HG02938 (cell line): ENCODE measurements at regions not wholly inside any gene's neighbourhood (a gene's known extent, or its start where the extent isn't known, plus 50 kb on each side); places are given as distances from the start of the nearest gene placed in this dataset.

Source experiments
- ATAC-seq: cut with Tn5 transposase; IDR thresholded peaks from one replicate; pipeline ENCODE4 v1.9.1; 2021; ENCODE audit warnings: mild to moderate bottlenecking, moderate library complexity; ENCODE audit not compliant: unreplicated experiment

DNA sequence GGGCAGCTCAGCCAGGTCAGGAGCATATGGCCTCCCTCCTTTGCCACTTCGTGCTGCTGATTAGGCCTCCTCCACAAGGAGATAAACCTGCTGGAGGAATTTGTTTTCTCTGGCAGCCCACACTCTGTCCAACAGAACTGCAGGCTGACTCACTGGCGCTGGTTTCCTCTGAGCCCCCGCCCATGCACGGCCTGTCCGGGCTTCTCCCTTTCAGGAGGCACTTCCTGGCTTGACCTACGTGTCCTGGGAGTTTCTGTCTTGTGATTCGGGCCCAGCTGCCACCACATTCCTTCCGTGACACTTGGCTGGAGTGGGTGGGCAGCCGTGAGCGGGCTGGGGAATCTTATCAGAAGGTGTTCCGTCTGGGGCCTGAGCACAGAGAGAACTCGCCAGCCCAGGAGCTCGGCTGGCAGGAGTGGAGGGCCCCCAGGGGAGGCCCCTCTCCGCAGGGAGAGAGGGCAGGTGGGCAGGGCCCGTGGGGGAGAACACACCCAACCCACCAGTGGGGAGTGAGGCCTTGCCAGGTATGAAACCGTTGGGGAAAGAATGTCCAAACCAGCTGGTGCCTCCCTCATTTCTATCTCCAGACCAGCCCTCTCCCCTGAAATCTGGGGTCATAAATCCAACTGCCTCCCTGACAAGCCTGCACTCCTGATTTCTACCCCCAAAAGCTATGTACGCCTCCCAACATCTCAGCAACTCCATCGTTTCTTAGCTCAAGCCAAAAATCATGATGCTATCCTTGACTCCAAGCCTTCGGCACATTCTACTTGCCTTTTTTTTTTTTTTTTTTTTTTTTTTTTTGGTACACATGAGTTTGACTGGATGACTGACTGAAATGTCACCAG, 110.6 kb upstream of the MEF2A start:
- no peak for ATAC-seq

DNA sequence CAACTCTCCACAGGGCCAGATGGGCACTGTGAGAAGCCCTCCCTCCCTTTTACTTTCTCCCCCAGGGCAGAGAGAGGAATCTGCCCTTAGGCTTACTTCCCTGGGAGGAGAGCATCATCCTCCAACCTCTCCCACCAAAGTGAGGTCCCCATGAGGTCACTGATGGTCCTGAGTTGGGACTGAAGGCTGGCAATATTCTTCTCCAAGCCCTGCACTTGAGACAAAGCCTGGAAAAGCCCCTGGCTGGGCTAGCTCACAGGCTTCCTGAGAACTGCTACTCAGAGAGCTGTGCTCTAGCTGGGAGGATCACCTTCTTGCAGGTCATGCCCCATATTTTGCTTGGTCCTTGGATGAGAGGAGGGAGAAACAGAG, 110.0 kb upstream of the MEF2A start:
- ATAC-seq, result no peak

DNA sequence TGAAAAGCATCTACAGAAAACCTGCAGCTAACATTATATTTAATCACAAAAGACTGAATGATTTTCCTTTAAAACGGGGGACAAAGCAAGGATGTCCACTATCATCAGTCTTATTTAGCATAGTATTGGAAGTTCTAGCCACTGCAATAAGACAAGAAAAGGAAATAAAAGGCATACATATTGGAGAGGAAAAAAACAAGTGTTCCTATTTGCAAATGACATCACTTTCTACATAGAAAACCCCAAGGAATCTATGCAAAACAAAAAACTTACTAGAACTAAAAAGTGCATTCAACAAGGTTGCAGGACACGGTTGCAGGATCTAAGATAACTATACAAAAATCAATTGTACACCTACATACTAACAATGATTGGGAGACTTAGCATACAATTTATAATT, 101.6 kb upstream of the MEF2A start:
- no peak for ATAC-seq

DNA sequence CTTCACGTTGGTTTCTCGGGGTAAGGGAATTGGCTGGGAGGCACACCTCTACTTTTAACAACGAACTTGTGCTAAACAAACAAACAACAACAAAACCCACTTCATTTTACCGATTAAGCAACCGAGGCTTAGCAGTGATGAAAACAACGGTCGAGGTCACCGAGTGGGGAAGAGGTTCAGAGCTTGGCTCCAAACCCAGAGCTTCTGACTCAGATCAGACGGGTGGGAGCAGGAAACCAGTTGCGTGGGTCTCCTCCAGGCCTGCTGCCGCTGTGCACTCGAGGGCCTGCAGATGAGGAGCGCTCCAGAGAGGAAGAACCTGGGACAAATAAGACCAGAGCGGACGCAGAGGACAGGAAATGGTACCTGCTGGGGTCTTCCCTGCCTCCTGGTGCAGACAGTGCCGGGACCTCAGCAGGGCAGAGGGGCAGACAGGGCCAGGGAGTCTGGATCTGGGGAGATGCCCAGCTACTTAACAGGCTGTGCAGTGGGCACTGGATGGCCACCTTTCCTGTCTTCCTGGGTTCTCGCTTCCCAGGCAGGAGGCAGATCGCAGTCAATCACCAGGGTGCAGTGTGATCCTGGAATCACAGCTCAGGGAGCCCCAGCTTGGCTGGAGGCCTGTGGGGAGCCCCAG, 99.0 kb upstream of the MEF2A start:
- no peak for ATAC-seq

DNA sequence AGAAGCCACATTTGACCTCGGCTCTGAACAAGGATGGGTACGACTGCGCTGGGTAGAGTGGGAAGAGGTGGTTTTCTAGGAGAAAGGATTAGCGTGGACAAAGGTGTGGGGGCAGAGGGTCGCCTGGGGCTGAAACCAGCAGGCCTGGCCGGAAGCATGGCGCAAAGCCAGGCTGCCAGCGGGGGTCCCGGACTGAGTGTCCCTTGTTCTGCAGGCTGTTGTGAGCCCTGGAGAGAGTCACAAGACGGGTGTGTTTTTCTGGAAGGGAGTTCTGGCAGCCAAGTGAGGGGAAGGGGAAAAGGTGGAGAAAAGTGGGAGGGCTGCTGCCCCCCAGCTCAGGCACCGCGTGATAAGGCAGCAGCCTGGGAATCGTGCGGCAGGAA, 98.5 kb upstream of the MEF2A start:
- no peak for ATAC-seq

DNA sequence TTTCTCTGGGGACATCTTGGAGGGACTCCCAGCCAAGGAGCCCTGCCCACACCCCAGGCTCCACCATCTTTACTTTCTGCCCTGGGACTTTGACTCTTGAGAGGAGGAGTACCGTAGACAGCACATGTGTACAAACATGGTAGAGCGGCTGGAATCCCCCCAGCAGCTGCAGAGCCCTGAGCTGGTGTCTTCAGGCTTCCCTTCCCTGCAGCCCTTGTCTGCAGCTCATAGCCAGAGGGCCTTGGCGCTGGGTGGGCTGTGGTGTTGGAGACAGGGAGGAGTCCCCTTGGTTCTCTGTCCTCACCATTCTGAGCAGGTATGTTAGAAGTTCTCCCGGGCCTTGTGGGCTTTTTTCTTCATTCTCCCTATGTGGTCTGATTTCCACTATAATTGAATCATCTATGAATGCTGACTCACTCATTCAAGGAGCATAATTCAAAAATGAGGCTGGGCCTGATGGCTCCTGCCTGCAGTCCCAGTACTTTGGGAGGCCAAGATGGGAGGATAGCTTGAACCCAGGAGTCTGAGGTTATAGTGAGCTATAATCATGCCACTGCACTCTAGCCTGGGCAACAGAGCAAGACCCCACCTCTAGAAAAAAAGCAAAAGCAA, 97.8 kb upstream of the MEF2A start:
- ATAC-seq, result no peak

DNA sequence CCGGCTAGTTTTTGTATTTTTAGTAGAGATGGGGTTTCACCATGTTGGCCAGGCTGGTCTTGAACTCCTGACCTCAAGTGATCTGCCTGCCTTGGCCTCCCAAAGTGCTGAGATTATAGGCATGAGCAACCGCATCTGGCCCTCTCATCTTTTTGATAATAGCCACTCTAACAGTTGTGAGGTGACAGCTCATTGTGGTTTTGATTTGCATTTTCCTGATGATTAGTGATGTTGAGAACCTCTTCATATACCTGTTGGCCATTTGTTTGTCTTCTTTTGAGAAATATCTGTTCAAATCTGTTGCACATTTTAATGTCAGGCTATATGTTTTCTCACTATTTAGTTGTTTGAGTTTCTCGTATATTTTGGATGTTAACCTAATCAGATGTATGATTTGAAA, 95.6 kb upstream of the MEF2A start:
- peak; percentile 48 for ATAC-seq

DNA sequence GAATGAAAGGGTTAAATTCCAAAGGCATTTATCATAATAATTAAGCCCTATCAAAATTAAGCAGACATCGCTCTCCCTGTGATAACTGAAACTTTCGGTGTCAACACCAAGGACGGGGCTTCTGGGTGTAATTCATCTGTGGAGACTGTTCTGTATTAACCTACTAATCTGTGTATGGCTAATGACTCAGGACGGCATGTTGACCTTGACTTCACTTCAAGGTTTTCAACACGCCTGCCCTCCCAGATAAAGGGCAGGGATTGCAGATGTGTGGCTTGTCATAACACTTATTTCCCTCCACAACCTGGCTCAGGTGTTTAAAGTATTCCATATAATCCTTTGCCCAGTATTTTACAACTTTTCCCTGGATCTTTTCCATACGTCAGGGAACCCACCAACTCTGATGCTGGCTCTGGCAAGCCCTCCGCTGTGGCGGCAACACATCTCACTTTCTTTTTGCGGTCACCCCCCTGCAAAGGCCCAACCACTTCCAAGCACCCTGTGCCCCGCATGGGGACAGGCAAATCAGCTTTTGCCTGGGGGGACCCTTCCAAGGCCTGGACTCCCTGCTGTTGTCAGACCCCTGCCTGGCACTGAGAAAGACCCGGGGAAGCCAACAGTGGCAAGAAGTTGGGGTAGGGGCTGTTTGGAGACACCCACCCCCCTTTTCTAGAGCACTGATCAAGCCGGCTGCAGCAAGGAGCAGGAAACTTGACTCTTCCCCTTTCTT, 93.2 kb upstream of the MEF2A start:
- ATAC-seq, result no peak

DNA sequence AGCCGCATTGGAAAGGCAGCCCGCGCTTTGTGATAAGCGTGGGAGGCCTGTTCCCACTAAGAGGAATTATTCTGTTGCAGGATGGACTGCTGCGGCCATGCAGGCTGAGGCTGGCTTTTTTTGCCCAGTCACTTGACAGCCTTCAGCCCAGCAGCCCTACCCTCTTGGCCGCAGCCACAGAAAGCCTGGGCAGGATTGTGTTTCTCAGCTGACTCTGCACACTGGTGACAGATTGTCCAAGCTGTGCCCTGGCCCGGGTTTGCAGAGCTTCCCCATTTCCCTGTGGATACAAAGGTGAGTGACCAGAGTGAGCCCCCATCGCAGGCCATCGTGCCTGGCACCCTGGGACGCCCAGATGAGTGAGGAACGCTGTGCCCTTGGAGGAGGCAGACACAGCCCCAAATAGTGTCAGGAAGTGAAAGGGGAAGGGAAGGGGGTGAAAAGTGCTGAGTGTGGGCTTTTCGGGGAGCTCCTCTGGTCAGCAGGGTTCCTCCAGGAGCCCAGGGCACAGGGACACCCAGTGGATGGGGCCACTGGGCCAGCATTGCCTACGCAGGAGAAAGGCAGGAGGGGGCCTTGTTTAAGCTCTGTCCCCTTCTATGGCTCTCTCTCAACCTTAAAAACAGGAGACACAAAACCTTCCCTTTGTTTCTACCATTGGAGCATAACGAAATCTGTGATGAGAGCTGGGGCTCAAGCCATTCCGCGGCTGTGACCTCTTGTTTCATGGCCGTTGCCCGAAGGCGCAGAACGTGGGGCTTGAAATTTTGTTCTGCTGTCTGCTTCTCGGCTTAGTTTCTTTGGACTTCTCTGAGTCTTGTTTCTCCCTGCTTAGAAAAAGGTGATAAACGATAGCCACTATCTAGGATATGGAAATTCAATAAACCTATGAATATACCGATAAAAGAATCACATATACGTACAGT, 91.5 kb upstream of the MEF2A start:
- no peak for ATAC-seq

DNA sequence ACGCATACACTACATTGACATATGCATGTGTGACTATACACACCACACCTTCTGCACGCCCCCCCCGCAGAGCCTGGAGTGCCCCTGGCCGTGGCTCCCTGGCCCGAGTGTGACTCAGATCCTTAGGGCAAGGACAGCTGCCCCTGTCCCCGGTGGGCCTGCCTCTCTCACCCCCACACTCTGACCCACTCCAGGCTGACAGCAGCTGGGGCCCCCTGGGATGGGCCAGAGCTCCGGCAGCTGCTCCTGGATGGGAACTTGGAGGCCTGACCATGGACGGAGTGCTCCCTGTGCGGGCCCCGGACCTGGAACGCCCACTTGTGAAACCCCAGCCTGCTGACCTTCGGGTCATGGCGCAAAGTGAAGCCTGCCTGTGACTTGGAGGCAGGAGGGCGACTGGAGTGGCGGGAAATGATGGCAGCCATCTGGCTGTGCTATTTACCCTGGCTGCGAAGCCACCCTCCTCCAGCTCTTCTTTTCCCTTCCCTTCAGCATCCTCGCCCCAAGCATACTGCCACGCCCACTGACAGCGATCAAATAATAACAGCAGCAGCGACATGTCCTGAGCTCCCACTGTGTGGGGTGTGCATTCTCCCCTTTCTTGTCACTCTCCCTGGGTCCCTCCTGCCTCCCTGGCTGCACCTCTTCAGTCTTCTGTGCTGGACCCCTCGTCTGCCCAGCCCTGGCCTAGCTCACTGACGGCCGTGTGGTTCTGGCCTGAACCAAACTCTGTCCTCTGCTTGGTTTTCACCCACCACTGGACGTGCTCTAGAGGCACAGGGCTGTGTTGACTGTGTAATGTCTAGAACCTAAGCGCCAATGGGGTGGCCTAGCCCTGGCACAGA, 90.7 kb upstream of the MEF2A start:
- ATAC-seq, result no peak

DNA sequence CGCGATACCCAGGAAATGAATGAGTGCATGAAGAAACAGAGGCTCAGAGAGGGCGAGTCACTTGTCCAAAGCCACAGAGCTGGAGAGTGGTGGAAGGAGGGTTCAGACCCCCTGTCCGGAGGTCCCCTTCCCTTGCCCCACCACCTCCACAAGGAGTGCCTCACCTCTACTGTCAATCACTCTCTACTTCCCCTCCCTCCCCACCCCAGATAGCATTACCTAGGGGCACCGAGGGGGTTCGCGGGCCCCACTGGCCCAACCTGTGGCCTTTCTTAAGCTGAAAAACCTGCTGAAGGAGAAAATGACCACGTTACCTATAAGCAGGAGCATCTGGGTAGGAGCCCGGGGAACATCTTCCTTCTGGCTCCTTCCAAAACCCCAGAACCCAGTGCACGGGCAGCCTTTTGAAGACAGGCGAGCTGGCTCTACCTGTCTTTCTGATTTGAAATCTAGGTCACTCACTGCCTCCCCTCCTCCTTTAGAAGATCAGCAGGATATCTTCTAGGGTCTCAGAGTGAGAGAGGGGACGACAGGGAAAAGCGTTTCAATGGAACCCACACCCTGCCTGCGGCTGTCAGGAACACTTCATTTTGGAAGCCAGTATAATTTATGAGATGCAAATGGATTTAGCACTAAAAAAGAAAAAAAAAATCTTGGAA, 89.9 kb upstream of the MEF2A start:
- no peak for ATAC-seq

DNA sequence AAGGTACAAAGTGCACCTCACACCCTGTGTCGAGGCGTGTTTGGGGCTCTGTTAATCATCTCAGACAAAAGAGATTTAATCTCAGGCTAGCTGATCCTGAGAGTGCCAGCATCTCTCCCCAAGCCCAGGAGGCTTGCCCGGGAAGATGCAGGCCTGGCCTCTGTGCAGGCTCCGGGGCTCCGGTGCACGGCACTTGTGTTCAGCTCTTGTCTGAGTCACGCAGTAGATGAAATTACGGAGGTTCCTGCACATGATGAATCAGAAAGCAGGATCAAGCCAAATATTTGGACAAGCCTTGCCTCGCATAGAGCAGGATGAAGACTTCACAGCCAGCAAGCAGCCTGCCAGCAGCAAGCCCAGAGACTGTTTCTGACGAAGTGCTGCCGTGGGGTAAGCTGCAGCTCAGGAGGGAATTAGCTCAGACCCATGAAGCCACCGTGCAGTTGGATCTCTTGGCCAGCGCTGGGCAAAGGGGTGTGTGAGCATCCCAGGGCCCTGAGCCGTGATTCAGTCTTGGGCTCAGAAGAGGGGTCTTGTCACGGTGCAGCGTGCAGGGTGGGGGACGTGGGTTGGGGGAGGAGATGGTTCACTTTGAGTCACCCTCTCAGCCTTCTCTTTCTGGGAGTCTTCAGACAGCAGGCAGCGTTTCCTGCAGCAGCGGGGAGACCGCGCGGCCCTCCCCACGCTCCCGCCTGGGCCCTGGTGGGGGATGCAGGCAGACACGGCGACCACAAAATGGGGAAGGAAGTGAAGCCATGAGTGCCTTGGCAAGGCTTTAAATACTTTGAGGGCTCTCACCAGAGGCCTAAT, 89.2 kb upstream of the MEF2A start:
- ATAC-seq, result peak; percentile 46

DNA sequence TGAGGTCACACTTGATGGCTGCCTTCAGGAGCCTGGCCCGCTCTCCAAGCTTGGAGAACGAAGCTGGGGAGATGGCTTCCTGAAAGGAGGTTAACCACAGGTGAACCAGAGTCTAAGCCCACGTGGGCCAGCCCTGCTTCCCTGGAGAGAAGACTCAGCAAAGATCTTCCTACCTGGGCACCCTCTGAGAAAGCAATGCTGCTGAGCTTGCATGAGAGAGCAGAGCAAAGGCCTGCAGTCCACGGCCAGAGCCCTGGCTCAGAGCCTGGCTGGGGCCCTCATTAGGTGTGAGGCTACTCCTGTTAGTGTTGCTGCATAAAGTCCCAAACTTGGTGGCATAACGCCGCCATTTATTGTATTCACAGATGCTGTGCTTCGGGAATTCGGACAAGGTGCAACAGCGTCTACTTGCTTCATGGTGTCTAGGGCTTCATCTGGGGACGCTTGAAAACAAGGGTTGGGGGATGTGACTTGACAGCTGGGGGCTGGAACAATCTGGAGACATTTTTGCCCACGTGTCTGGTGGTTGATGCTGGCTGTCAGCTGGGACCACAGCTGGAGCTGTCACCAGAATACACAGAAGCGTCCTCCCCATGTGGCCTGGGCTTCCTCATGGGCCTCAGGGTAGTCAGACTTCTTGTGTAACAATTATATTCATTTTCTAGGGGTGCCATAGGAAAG, 87.9 kb upstream of the MEF2A start:
- no peak for ATAC-seq

DNA sequence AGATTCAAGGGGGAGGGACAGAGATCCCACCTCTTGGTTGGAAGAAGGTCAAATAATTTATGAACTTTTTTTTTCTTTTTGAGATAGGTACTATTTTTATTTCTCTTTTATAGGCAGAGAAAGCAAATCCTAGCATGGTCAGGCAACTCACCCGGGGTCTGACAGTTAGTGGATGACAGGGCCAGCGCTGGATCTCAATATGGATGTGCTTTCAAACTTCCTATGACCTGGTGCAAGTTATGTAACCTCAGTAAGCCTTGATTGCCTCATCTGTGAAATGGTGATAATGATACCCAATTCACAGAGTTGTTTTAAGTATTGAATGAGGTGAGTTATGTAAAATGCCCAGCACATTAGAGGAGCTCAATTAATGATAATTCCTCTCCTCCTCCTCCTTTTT, 86.8 kb upstream of the MEF2A start:
- ATAC-seq, result no peak

DNA sequence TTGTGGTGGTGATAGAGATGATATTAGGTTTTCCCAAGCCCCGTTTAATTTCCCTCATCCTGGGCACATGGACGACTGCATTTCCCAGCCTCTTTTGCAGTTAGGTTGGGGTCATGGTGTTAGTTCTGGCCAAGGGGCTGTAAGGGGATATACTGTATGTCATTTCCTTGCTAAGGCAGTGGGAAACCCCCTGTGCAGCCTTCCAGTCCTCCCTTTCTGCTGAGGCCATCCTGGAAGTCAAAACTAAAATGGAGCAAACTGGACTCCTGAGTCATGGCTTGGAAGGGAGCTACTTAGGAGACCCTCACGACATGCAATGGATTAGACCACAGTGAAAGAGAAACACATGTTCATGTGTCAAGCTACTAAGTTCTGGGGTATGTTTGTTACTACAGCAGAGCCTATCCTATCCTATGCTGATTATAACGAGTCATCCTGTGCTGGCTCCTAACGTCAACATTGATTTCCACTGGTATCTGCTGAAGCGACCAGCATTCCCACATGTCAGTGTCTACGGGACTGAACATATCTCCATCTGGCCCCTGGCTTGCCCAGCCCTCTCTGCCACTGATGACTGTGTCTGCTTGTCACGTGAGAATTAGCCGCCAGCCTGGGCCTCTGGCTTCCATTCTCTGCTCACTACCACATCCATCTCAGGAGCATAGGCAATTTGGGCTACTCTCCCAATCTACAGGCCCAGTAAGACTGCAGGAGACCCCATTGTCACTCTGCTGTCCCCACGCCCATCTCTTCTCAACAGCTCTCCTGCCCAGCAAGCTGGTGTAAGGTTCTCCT, 85.6 kb upstream of the MEF2A start:
- ATAC-seq, result no peak

DNA sequence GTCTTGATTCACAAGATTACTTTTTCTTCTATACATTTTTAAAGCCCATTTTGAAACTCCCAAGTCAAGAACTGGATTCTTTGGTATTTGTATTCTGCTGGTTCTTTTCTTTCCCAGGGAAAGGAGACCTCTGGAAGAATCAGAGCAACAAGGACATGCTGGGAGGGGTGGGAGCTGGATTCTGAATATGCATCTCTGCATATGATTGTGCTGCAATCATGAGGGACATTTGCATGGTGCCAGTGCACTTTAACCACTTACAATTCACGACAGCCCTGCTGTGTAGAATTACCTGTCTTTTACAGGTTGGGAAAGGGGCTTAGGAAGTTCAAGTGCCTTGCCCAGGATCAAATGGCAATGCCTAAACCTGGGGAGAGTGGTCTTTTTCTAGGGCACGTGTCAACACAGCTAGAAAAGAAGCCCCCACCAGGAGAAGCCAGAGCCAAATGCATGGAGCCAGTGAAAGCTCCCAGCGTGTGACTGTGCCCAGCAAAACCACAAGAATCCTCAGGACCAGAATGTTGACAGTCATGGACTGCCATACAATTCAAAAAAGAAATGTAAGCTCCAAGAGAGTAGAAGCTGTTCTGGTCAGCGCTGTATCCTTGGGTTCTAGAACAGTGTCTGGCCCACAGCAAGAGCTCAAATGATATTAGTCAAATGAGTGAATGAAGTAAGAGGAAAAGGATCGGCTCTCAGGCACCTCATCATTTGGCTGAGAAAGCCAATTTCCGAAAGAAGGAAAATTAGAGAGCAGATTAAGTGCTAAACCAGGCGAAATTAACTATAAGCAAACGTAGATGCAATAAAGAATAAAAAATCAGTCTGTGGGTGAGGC, 84.5 kb upstream of the MEF2A start:
- no peak for ATAC-seq
